HG03103 (cell line): ENCODE measurements at regions not wholly inside any gene's neighbourhood (a gene's known extent, or its start where the extent isn't known, plus 50 kb on each side); places are given as distances from the start of the nearest gene placed in this dataset.

Experiments used
- ATAC-seq: cut with Tn5 transposase; IDR thresholded peaks from one replicate; pipeline ENCODE4 v1.9.1; 2021; ENCODE audit warnings: low read depth; ENCODE audit not compliant: unreplicated experiment

GRCh38 chr5:124402144-124402581, 344.3 kb downstream of the ZNF608 start:
- ATAC-seq, result no peak

GRCh38 chr5:124401476-124402143, 344.8 kb downstream of the ZNF608 start:
- no peak for ATAC-seq

GRCh38 chr5:124399426-124399961, 346.9 kb downstream of the ZNF608 start:
- no peak for ATAC-seq

GRCh38 chr5:124398460-124398859, 348.0 kb downstream of the ZNF608 start:
- ATAC-seq, result no peak

- ATAC-seq, result no peak
These were observed 349.1 kb downstream of the ZNF608 start for GRCh38 chr5:124397317-124397716.

- no peak for ATAC-seq
These were observed 350.5 kb downstream of the ZNF608 start for GRCh38 chr5:124395926-124396325.

GRCh38 chr5:124395287-124395686, 351.2 kb downstream of the ZNF608 start:
- no peak for ATAC-seq

GRCh38 chr5:124394700-124395245, 351.7 kb downstream of the ZNF608 start:
- no peak for ATAC-seq

GRCh38 chr5:124393584-124394379, 352.7 kb downstream of the ZNF608 start:
- no peak for ATAC-seq

GRCh38 chr5:124383693-124384092, 362.7 kb downstream of the ZNF608 start:
- ATAC-seq, result no peak

- ATAC-seq, result no peak
These were observed 369.1 kb downstream of the ZNF608 start for GRCh38 chr5:124377386-124377785.

GRCh38 chr5:124373883-124374282, 372.6 kb downstream of the ZNF608 start:
- ATAC-seq, result no peak

- no peak for ATAC-seq
These were observed 374.0 kb downstream of the ZNF608 start for GRCh38 chr5:124372457-124372856.

GRCh38 chr5:124371111-124371706, 375.2 kb downstream of the ZNF608 start:
- no peak for ATAC-seq

GRCh38 chr5:124370601-124371000, 375.8 kb downstream of the ZNF608 start:
- no peak for ATAC-seq

- no peak for ATAC-seq
These were observed 381.1 kb downstream of the ZNF608 start for GRCh38 chr5:124365361-124365801.

- ATAC-seq, result no peak
These were observed 390.5 kb downstream of the ZNF608 start for GRCh38 chr5:124355928-124356327.

- no peak for ATAC-seq
These were observed 393.4 kb downstream of the ZNF608 start for GRCh38 chr5:124353016-124353415.

GRCh38 chr5:124352312-124352711, 394.1 kb downstream of the ZNF608 start:
- no peak for ATAC-seq

- ATAC-seq, result no peak
These were observed 396.5 kb downstream of the ZNF608 start for GRCh38 chr5:124349931-124350330.

- no peak for ATAC-seq
These were observed 403.0 kb downstream of the ZNF608 start for GRCh38 chr5:124343451-124343867.
